Activated CD4-positive, alpha-beta T cell treated with anti-CD3 and anti-CD28 coated beads, Interleukin-2, amount 50 U/mL, for 24 hours (primary cell): ENCODE measurements at regions not wholly inside any gene's neighbourhood (a gene's known extent, or its start where the extent isn't known, plus 50 kb on each side); places are given as distances from the start of the nearest gene placed in this dataset.

Experiments used
- DNase-seq, 2 donors: peaks; one replicate each; pipeline ENCODE4 v3.0.0-alpha.2; 2020; ENCODE audit warnings: low read depth in 1 of 2, low spot score in 1 of 2

GRCh38 chr7:106166651-106167342 is 54.7 kb upstream of the SYPL1 start:
- peak in 1 of 2 donors; percentile 21 for DNase-seq

- no peak for DNase-seq
These were observed 53.2 kb upstream of the SYPL1 start for GRCh38 chr7:106165337-106165736.

GRCh38 chr7:106163257-106163656 is 51.1 kb upstream of the SYPL1 start:
- no peak for DNase-seq
